Fibroblast of lung (primary cell): ENCODE measurements at regions not wholly inside any gene's neighbourhood (a gene's known extent, or its start where the extent isn't known, plus 50 kb on each side); places are given as distances from the start of the nearest gene placed in this dataset.
A peak's percentile ranks its signal among the peaks of the same experiment; 100 is the strongest.

Experiments
- DNase-seq, 2 donors: peaks; one replicate each; pipeline versions ENCODE4 v3.0.0 to v3.0.0-alpha.2; 2010; ENCODE audit warnings: low read depth in 2 of 2
- H2AFZ ChIP-seq: 2 replicates; pipeline ENCODE4 v1.5.1; 2012; ENCODE audit warnings: low read length, control low read depth, inconsistent platforms
- H3K27ac ChIP-seq: 2 replicates; pipeline ENCODE4 v1.5.1; 2011; ENCODE audit warnings: low read length, control low read depth; ENCODE audit not compliant: insufficient read depth
- H3K27me3 ChIP-seq: 2 replicates; pipeline ENCODE4 v1.5.1; 2011; ENCODE audit warnings: mild to moderate bottlenecking, low read length; ENCODE audit not compliant: control insufficient read depth, insufficient read depth
- H3K36me3 ChIP-seq: 2 replicates; pipeline ENCODE4 v1.5.1; 2011; ENCODE audit warnings: low read length; ENCODE audit not compliant: control insufficient read depth, insufficient read depth
- H3K4me1 ChIP-seq: 2 replicates; pipeline ENCODE4 v1.5.1; 2011; ENCODE audit warnings: low read length; ENCODE audit not compliant: control insufficient read depth, insufficient read depth; ENCODE audit errors: extremely low read depth
- H3K4me2 ChIP-seq: 2 replicates; pipeline ENCODE4 v1.5.1; 2011; ENCODE audit warnings: low read length, control low read depth; ENCODE audit not compliant: insufficient read depth; ENCODE audit errors: extremely low read depth
- H3K4me3 ChIP-seq, 4 experiments: fragments of 200-600 bp in 1 of 4; sonication (generic) in 1 of 4; replicated peaks in 1 of 4; 2 replicates each; pipeline ENCODE4 v1.5.1; 2011 to 2016; ENCODE audit warnings: low read length in 4 of 4, low read depth in 3 of 4, mild to moderate bottlenecking in 3 of 4, control low read depth in 2 of 4, inconsistent platforms in 1 of 4, mixed read lengths in 1 of 4; ENCODE audit not compliant: insufficient read depth in 1 of 4; ENCODE audit errors: control extremely low read depth in 1 of 4
- H3K79me2 ChIP-seq: 2 replicates; pipeline ENCODE4 v1.5.1; 2012; ENCODE audit warnings: mild to moderate bottlenecking, low read length, inconsistent platforms; ENCODE audit not compliant: control insufficient read depth, insufficient read depth
- H3K9ac ChIP-seq: 2 replicates; pipeline ENCODE4 v1.5.1; 2011; ENCODE audit warnings: mild to moderate bottlenecking, low read length, control low read depth; ENCODE audit not compliant: insufficient read depth
- H3K9me3 ChIP-seq: 2 replicates; pipeline ENCODE4 v1.5.1; 2012; ENCODE audit warnings: low read depth, low read length; ENCODE audit not compliant: control insufficient read depth, insufficient read depth
- H4K20me1 ChIP-seq: 2 replicates; pipeline ENCODE4 v1.5.1; 2011; ENCODE audit warnings: low read length; ENCODE audit not compliant: control insufficient read depth, insufficient read depth; ENCODE audit errors: extremely low read depth
- CTCF ChIP-seq, 2 donors: IDR thresholded peaks in 1 of 2; conservative IDR thresholded peaks in 1 of 2; 1 replicate in 1 of 2; 2 replicates in 1 of 2; pipeline ENCODE4 v1.5.1; 2011 to 2012; ENCODE audit warnings: low read length in 2 of 2, control low read depth in 1 of 2, inconsistent platforms in 1 of 2, low read depth in 1 of 2, mild to moderate bottlenecking in 1 of 2
- EZH2 ChIP-seq: IDR thresholded peaks from 2 replicates; pipeline ENCODE4 v1.5.1; 2012; ENCODE audit warnings: low read length, control low read depth, mild to moderate bottlenecking; ENCODE audit errors: missing control alignments

GRCh38 chr1:229220163-229220846, 50.6 kb upstream of the RAB4A start:
- Histone ChIP-seq H2AFZ (no peak overlapping the region), H3K4me1 (no peaks in the 10 kb centered on the region), H3K36me3 (no peaks in the 10 kb centered on the region), H3K27ac (no peak overlapping the region), H3K9me3 (no peaks in the 10 kb centered on the region), H3K79me2 (no peaks in the 10 kb centered on the region), H4K20me1 (no peaks in the 10 kb centered on the region), H3K4me2 (no peak overlapping the region), H3K27me3 (no peaks in the 10 kb centered on the region), H3K4me3 (no peak overlapping the region), H3K9ac (no peak overlapping the region)
- no peak for DNase-seq
- TF ChIP-seq CTCF (conservative IDR thresholded peaks at IDR 0.05 in 1 of 2, IDR thresholded peaks at IDR 0.05 in 1 of 2; ENCODE audit: low read depth in 1 of 2, low read length in 2 of 2) (no peak), EZH2 (no peak)

- H3K27ac ChIP-seq = no peak overlapping the region
- no peak overlapping the region for H2AFZ ChIP-seq
- no peaks in the 10 kb centered on the region for H4K20me1 ChIP-seq
- no peak overlapping the region for H3K4me2 ChIP-seq
- no peak overlapping the region for H3K9ac ChIP-seq
- H3K4me1 ChIP-seq = no peaks in the 10 kb centered on the region
- no peaks in the 10 kb centered on the region for H3K36me3 ChIP-seq
- DNase-seq = peak in 1 of 2 donors; percentile 92
- no peaks in the 10 kb centered on the region for H3K27me3 ChIP-seq
- H3K79me2 ChIP-seq = no peaks in the 10 kb centered on the region
- no peaks in the 10 kb centered on the region for H3K9me3 ChIP-seq
- H3K4me3 ChIP-seq = no peak overlapping the region
- TF ChIP-seq EZH2 = no peak
- no peak for TF ChIP-seq CTCF (conservative IDR thresholded peaks at IDR 0.05 in 1 of 2, IDR thresholded peaks at IDR 0.05 in 1 of 2; ENCODE audit: low read depth in 1 of 2, low read length in 2 of 2)
Measured at GRCh38 chr1:229221106-229222019, 49.5 kb upstream of the RAB4A start.
